ENCODE measurements at regions not wholly inside any gene's neighbourhood (a gene's known extent, or its start where the extent isn't known, plus 50 kb on each side); places are given as distances from the start of the nearest gene placed in this dataset.
"Not testable (repeated sequence)": the region's sequence is repeated elsewhere in the genome, so short reads cannot be mapped to it uniquely, and the experiment has no call there.

GRCh38 chr16:29326164-29327125 lies 80.1 kb downstream of the NPIPB11 start:
- H3K27me3 ChIP-seq, H3K4me1 ChIP-seq: not testable (repeated sequence)
- 75 to 89% methylated on average over 2 to 29 of the region's 34 CpGs for WGBS, 2 donors

GRCh38 chr16:29323725-29324124 lies 82.8 kb downstream of the NPIPB11 start:
- H3K27me3 ChIP-seq; H3K4me3 ChIP-seq; H3K9me3 ChIP-seq; intact Hi-C loops (cut with DNase I; ENCODE audit: low total_unique reads); DNase-seq; H3K27ac ChIP-seq; H3K4me1 ChIP-seq; H3K36me3 ChIP-seq (ENCODE audit: low read depth, missing control alignments): not testable (repeated sequence)
- WGBS, 2 donors, result 85 to 87% methylated on average over 6 of the region's 6 CpGs

More at GRCh38 chr16:29326164-29327125, 80.1 kb downstream of the NPIPB11 start:
- H3K4me3 ChIP-seq; H3K36me3 ChIP-seq (ENCODE audit: low read depth, missing control alignments); H3K9me3 ChIP-seq; H3K27ac ChIP-seq; intact Hi-C loops (cut with DNase I; ENCODE audit: low total_unique reads); DNase-seq: not testable (repeated sequence)

GRCh38 chr16:29321585-29321984 lies 84.9 kb downstream of the NPIPB11 start:
- no peak overlapping the region for H3K27ac ChIP-seq
- H3K4me3 ChIP-seq, result no peak overlapping the region
- WGBS, 2 donors, result 65 to 69% methylated on average over 4 to 9 of the region's 9 CpGs

GRCh38 chr16:29321000-29321393 lies 85.5 kb downstream of the NPIPB11 start:
- TF ChIP-seq CTCF (IDR thresholded peaks at IDR 0.05) (no peak), POLR2A (IDR thresholded peaks at IDR 0.05) (no peak)
- no peak overlapping the region for H3K27ac ChIP-seq
- H3K27me3 ChIP-seq, result no peaks in the 10 kb centered on the region
- no peaks in the 10 kb centered on the region for H3K36me3 ChIP-seq (ENCODE audit: low read depth, missing control alignments)
- intact Hi-C loops (cut with DNase I; ENCODE audit: low total_unique reads), result no loop called here
- H3K4me1 ChIP-seq, result no peaks in the 10 kb centered on the region
- WGBS, 2 donors, result 100% methylated on average over 1 to 8 of the region's 18 CpGs
- H3K9me3 ChIP-seq, result no peaks in the 10 kb centered on the region
- DNase-seq, result no peak
- no peak overlapping the region for H3K4me3 ChIP-seq

More at GRCh38 chr16:29321585-29321984, 84.9 kb downstream of the NPIPB11 start:
- Histone ChIP-seq H3K36me3 (ENCODE audit: low read depth, missing control alignments) (no peaks in the 10 kb centered on the region), H3K9me3 (no peaks in the 10 kb centered on the region), H3K4me1 (no peaks in the 10 kb centered on the region), H3K27me3 (no peaks in the 10 kb centered on the region)
- no peak for DNase-seq
- intact Hi-C loops (cut with DNase I; ENCODE audit: low total_unique reads), result no loop called here
- TF ChIP-seq POLR2A (IDR thresholded peaks at IDR 0.05) (no peak), CTCF (IDR thresholded peaks at IDR 0.05) (no peak)

- Histone ChIP-seq H3K27me3 (no peaks in the 10 kb centered on the region), H3K36me3 (ENCODE audit: low read depth, missing control alignments) (no peaks in the 10 kb centered on the region), H3K4me1 (no peaks in the 10 kb centered on the region), H3K27ac (no peak overlapping the region), H3K4me3 (no peak overlapping the region), H3K9me3 (no peaks in the 10 kb centered on the region)
- TF ChIP-seq POLR2A (IDR thresholded peaks at IDR 0.05) (no peak), CTCF (IDR thresholded peaks at IDR 0.05) (no peak)
- WGBS, 2 donors, result 90 to 96% methylated on average over 12 to 14 of the region's 14 CpGs
- intact Hi-C loops (cut with DNase I; ENCODE audit: low total_unique reads), result no loop called here
- DNase-seq, result no peak
Measured at GRCh38 chr16:29320274-29320999, 86.1 kb downstream of the NPIPB11 start.

Measured in testis (tissue), 2 donors.